ENCODE measurements at regions not wholly inside any gene's neighbourhood (a gene's known extent, or its start where the extent isn't known, plus 50 kb on each side); places are given as distances from the start of the nearest gene placed in this dataset.
A peak's percentile ranks its signal among the peaks of the same experiment; 100 is the strongest.

DNA sequence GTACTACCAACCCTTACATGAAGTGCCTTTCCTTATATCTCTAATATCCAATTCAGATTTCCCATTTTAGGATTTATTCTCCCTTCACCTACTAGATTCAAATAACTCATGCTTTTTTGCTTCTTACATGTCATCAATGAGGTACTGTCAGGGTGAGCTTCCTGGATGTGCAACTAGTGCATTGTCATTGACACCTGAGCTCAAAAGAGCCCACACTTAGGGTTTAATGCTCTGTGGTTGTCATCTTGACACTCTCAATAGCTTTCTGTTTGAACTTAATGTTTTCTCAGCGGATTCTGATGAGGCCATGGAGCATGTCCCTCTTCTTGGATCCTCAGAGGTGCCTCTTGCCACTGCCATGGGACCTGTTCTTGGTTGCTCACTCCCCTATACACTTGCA, 1033.3 kb upstream of the EYS start:
- no peaks in the 10 kb centered on the region for H3K36me3 ChIP-seq (ENCODE audit: insufficient read depth, low read length)
- H3K4me3 ChIP-seq (ENCODE audit: low read length) = no peak overlapping the region
- peaks cover 1% of the 10 kb centered on the region for H3K4me1 ChIP-seq (ENCODE audit: insufficient read depth, low read length)
- no peaks in the 10 kb centered on the region for H3K9me3 ChIP-seq (ENCODE audit: low read length)
- no peak overlapping the region for H2AFZ ChIP-seq (ENCODE audit: low read depth, low read length)
- H3K27me3 ChIP-seq (ENCODE audit: insufficient read depth, low read length) = no peaks in the 10 kb centered on the region

DNA sequence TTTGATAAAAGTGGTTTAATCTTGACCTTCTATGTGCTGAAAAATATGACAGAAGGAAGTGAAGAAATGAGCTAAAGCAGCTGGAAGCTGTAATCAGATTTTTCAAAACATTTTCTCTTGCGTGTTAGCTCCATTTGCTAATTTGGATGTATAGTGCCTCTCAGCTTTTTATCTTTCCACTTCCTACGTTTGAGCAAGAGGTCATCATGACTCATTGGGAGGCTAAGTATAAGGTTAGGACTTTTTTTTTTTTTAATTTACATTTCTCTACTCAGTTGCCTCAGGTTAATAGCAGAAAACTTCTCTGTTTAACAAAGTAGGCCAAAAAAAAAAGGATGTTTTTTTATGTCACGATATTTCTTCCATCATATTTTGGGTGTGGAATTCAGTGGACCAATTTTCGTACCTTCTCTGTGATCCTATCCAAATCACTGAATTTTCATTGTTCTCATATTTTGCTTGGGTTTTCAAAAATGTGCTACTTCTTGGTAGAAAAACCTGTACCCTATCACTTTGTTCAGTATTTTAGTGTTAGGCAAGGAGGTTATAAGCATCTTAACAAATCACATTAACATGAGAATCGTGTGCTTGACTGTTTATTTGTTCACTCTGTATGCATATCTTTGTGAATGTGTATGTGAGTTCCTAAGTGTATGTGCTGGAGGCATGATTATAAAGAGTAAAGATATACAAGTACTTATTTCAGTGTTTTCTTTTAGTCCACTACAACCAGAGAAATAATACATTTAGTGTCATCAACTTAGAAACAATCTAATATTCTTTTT, 1028.3 kb upstream of the EYS start:
- H3K36me3 ChIP-seq (ENCODE audit: insufficient read depth, low read length) = no peaks in the 10 kb centered on the region
- H3K9me3 ChIP-seq (ENCODE audit: low read length) = no peaks in the 10 kb centered on the region
- no peak overlapping the region for H2AFZ ChIP-seq (ENCODE audit: low read depth, low read length)
- peaks cover 6% of the 10 kb centered on the region for H3K4me1 ChIP-seq (ENCODE audit: insufficient read depth, low read length)
- no peaks in the 10 kb centered on the region for H3K27me3 ChIP-seq (ENCODE audit: insufficient read depth, low read length)
- H3K4me3 ChIP-seq (ENCODE audit: low read length) = no peak overlapping the region

DNA sequence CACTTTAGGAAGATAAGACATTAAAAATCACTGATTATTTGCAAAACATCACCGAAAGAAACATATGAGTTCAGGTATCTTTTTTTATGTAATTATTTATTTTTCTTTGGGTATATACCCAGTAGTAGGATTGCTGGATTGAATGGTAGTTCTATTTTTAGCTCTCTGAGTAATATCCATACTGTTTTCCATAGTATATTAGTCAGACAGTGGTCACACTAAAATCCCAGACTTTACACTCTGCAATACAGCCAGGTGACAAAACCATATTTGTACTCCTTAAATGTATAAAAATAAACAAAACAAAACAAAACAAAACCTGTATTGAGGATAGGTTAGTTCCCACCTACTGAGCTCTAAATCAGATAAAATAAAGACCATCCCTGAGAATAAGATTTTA, 1024.3 kb upstream of the EYS start:
- H3K27me3 ChIP-seq (ENCODE audit: insufficient read depth, low read length) = no peaks in the 10 kb centered on the region
- no peaks in the 10 kb centered on the region for H3K9me3 ChIP-seq (ENCODE audit: low read length)
- H3K4me3 ChIP-seq (ENCODE audit: low read length) = no peak overlapping the region
- H3K4me1 ChIP-seq (ENCODE audit: insufficient read depth, low read length) = peaks cover 6% of the 10 kb centered on the region
- no peak overlapping the region for H2AFZ ChIP-seq (ENCODE audit: low read depth, low read length)
- H3K36me3 ChIP-seq (ENCODE audit: insufficient read depth, low read length) = no peaks in the 10 kb centered on the region

DNA sequence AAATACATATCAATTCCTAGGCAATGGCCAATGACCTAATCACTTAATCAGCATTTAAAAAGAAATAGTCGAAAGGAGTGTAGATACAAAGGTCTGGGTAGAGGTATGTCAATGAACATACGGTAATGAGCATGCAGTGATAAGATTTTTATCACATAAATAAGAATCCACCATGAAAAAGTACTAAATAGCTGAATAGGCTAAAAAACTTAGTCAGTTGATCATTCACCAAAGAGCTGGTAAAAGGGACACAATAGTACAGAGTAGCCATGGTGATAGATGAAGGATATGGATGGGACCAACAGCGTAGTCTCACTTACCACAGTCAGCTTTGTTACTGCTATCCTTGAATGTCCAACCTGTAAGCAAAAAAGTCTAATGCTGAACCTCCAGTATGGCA, 1018.6 kb upstream of the EYS start:
- Histone ChIP-seq H2AFZ (ENCODE audit: low read depth, low read length) (no peak overlapping the region), H3K9me3 (ENCODE audit: low read length) (no peaks in the 10 kb centered on the region), H3K27me3 (ENCODE audit: insufficient read depth, low read length) (no peaks in the 10 kb centered on the region), H3K36me3 (ENCODE audit: insufficient read depth, low read length) (no peaks in the 10 kb centered on the region), H3K4me1 (ENCODE audit: insufficient read depth, low read length) (no peaks in the 10 kb centered on the region), H3K4me3 (ENCODE audit: low read length) (no peak overlapping the region)

- no peak overlapping the region for H3K4me3 ChIP-seq (ENCODE audit: low read length)
- no peaks in the 10 kb centered on the region for H3K36me3 ChIP-seq (ENCODE audit: insufficient read depth, low read length)
- no peaks in the 10 kb centered on the region for H3K27me3 ChIP-seq (ENCODE audit: insufficient read depth, low read length)
- peak overlapping the region; percentile 77 for H2AFZ ChIP-seq (ENCODE audit: low read depth, low read length)
- H3K4me1 ChIP-seq (ENCODE audit: insufficient read depth, low read length) = peaks cover 16% of the 10 kb centered on the region
- H3K9me3 ChIP-seq (ENCODE audit: low read length) = no peaks in the 10 kb centered on the region
Observed at GRCh38 chr6:66717801-66718200, 1010.8 kb upstream of the EYS start.

- H3K4me3 ChIP-seq (ENCODE audit: low read length) = no peak overlapping the region
- H3K9me3 ChIP-seq (ENCODE audit: low read length) = peaks cover 1% of the 10 kb centered on the region
- H3K27me3 ChIP-seq (ENCODE audit: insufficient read depth, low read length) = no peaks in the 10 kb centered on the region
- no peaks in the 10 kb centered on the region for H3K4me1 ChIP-seq (ENCODE audit: insufficient read depth, low read length)
- H2AFZ ChIP-seq (ENCODE audit: low read depth, low read length) = no peak overlapping the region
- no peaks in the 10 kb centered on the region for H3K36me3 ChIP-seq (ENCODE audit: insufficient read depth, low read length)
Observed at GRCh38 chr6:66699385-66699784, 992.4 kb upstream of the EYS start.

DNA sequence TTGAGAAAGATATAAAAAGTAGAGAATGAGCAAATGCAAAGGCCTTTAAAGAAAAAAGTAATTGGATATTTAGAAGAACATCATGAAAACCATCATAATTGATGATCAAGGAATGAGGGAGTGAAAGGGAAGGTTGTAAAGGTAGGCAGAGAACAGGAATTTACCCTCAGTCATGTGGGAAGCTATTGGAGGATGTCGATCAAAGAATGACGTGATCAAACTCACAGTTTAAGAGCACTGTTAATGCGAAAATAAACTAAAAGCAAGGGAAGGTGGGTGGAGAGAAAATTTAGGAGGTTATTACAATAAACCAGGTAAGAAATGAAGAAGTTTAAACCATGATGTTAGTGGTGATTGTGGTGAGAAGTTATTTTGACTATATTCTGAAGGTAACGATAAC, 982.6 kb upstream of the EYS start:
- no peak overlapping the region for H3K4me3 ChIP-seq (ENCODE audit: low read length)
- H2AFZ ChIP-seq (ENCODE audit: low read depth, low read length) = no peak overlapping the region
- H3K36me3 ChIP-seq (ENCODE audit: insufficient read depth, low read length) = no peaks in the 10 kb centered on the region
- H3K27me3 ChIP-seq (ENCODE audit: insufficient read depth, low read length) = no peaks in the 10 kb centered on the region
- H3K4me1 ChIP-seq (ENCODE audit: insufficient read depth, low read length) = no peaks in the 10 kb centered on the region
- no peaks in the 10 kb centered on the region for H3K9me3 ChIP-seq (ENCODE audit: low read length)

- Histone ChIP-seq H3K36me3 (ENCODE audit: insufficient read depth, low read length) (no peaks in the 10 kb centered on the region), H3K4me3 (ENCODE audit: low read length) (no peak overlapping the region), H3K9me3 (ENCODE audit: low read length) (no peaks in the 10 kb centered on the region), H3K4me1 (ENCODE audit: insufficient read depth, low read length) (no peaks in the 10 kb centered on the region), H2AFZ (ENCODE audit: low read depth, low read length) (no peak overlapping the region), H3K27me3 (ENCODE audit: insufficient read depth, low read length) (no peaks in the 10 kb centered on the region)
Observed at GRCh38 chr6:66687611-66688140, 980.6 kb upstream of the EYS start.

DNA sequence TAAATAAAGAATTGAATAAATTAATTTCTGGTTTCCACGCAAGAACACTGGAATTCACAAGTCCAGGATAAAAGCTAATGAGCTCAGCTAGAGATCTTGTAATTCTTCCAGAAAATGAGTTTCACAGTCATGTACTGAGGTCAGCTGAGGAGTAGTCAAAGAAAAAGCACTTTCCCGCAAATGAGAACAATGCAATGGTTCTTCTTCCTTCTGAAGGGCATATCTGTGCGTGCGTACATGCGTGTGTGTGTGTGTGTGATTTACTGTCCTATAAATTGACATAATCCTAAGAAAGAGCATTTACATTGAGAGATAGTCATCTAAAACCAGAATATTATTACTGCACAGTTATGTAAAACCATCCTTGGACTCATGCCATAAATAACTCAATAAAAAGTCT, 968.9 kb upstream of the EYS start:
- Histone ChIP-seq H3K27me3 (ENCODE audit: insufficient read depth, low read length) (no peaks in the 10 kb centered on the region), H3K9me3 (ENCODE audit: low read length) (no peaks in the 10 kb centered on the region), H3K36me3 (ENCODE audit: insufficient read depth, low read length) (no peaks in the 10 kb centered on the region), H2AFZ (ENCODE audit: low read depth, low read length) (no peak overlapping the region), H3K4me3 (ENCODE audit: low read length) (no peak overlapping the region), H3K4me1 (ENCODE audit: insufficient read depth, low read length) (no peaks in the 10 kb centered on the region)

GRCh38 chr6:66664112-66664511, 957.1 kb upstream of the EYS start:
- Histone ChIP-seq H2AFZ (ENCODE audit: low read depth, low read length) (no peak overlapping the region), H3K9me3 (ENCODE audit: low read length) (no peaks in the 10 kb centered on the region), H3K4me1 (ENCODE audit: insufficient read depth, low read length) (peaks cover 19% of the 10 kb centered on the region), H3K4me3 (ENCODE audit: low read length) (no peak overlapping the region), H3K36me3 (ENCODE audit: insufficient read depth, low read length) (no peaks in the 10 kb centered on the region), H3K27me3 (ENCODE audit: insufficient read depth, low read length) (no peaks in the 10 kb centered on the region)

GRCh38 chr6:66662721-66663507, 955.9 kb upstream of the EYS start:
- H3K36me3 ChIP-seq (ENCODE audit: insufficient read depth, low read length) = no peaks in the 10 kb centered on the region
- no peaks in the 10 kb centered on the region for H3K27me3 ChIP-seq (ENCODE audit: insufficient read depth, low read length)
- H2AFZ ChIP-seq (ENCODE audit: low read depth, low read length) = no peak overlapping the region
- H3K4me1 ChIP-seq (ENCODE audit: insufficient read depth, low read length) = peaks cover 11% of the 10 kb centered on the region
- no peaks in the 10 kb centered on the region for H3K9me3 ChIP-seq (ENCODE audit: low read length)
- peak overlapping the region; percentile 21 for H3K4me3 ChIP-seq (ENCODE audit: low read length)

- Histone ChIP-seq H3K4me1 (ENCODE audit: insufficient read depth, low read length) (peaks cover 11% of the 10 kb centered on the region), H2AFZ (ENCODE audit: low read depth, low read length) (no peak overlapping the region), H3K27me3 (ENCODE audit: insufficient read depth, low read length) (no peaks in the 10 kb centered on the region), H3K36me3 (ENCODE audit: insufficient read depth, low read length) (no peaks in the 10 kb centered on the region), H3K4me3 (ENCODE audit: low read length) (peak overlapping the region; percentile 21), H3K9me3 (ENCODE audit: low read length) (no peaks in the 10 kb centered on the region)
Observed at GRCh38 chr6:66662196-66662595, 955.2 kb upstream of the EYS start.

DNA sequence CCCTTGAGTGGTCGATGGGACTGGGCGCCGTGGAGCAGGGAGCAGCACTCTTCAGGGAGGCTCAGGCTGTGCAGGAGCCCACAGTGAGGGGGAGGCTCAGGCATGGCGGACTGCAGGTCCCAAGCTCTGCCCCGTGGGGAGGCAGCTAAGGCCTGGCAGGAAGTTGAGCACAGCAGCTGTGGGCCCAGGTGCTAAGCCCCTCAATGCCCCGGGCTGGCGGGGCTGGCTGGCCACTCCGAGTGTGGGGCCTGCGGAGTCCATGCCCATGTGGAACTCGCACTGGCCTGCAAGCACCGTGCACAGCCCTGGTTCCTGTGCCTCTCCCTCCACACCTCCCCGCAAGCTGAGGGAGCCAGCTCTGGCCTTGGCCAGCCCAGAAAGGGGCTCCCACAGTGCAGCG, 948.4 kb upstream of the EYS start:
- Histone ChIP-seq H3K36me3 (ENCODE audit: insufficient read depth, low read length) (no peaks in the 10 kb centered on the region), H2AFZ (ENCODE audit: low read depth, low read length) (no peak overlapping the region), H3K4me3 (ENCODE audit: low read length) (no peak overlapping the region), H3K4me1 (ENCODE audit: insufficient read depth, low read length) (no peaks in the 10 kb centered on the region), H3K9me3 (ENCODE audit: low read length) (peaks cover 5% of the 10 kb centered on the region), H3K27me3 (ENCODE audit: insufficient read depth, low read length) (no peaks in the 10 kb centered on the region)
